SH-SY5Y (cell line): ENCODE measurements at regions not wholly inside any gene's neighbourhood (a gene's known extent, or its start where the extent isn't known, plus 50 kb on each side); places are given as distances from the start of the nearest gene placed in this dataset.

Source experiments
- GATA2 ChIP-seq: IDR thresholded peaks from 2 replicates; pipeline ENCODE4 v1.6.1; 2011; ENCODE audit warnings: mild to moderate bottlenecking, low read depth, low read length
- GATA3 ChIP-seq: IDR thresholded peaks from 2 replicates; pipeline ENCODE4 v1.6.1; 2011; ENCODE audit warnings: low read depth, mild to moderate bottlenecking, low read length, moderate library complexity

GRCh38 chr2:48219555-48220436 lies 94.7 kb upstream of the FOXN2 start:
- TF ChIP-seq GATA3 (no peak), GATA2 (no peak)

GRCh38 chr2:48220501-48220900 lies 94.0 kb upstream of the FOXN2 start:
- no peak for TF ChIP-seq GATA2
- TF ChIP-seq GATA3: no peak

- TF ChIP-seq GATA3 (no peak), GATA2 (no peak)
These were observed 92.5 kb upstream of the FOXN2 start for GRCh38 chr2:48221846-48222516.

- TF ChIP-seq GATA3 (no peak), GATA2 (no peak)
These were observed 86.7 kb upstream of the FOXN2 start for GRCh38 chr2:48227617-48228344.

GRCh38 chr2:48228345-48228684 lies 86.2 kb upstream of the FOXN2 start:
- TF ChIP-seq GATA3 (no peak), GATA2 (no peak)

GRCh38 chr2:48229063-48229462 lies 85.4 kb upstream of the FOXN2 start:
- TF ChIP-seq GATA2: no peak
- TF ChIP-seq GATA3: no peak

- no peak for TF ChIP-seq GATA2
- no peak for TF ChIP-seq GATA3
These were observed 83.6 kb upstream of the FOXN2 start for GRCh38 chr2:48230834-48231233.

GRCh38 chr2:48232351-48232750 lies 82.1 kb upstream of the FOXN2 start:
- TF ChIP-seq GATA2 (no peak), GATA3 (no peak)

GRCh38 chr2:48233005-48233404 lies 81.5 kb upstream of the FOXN2 start:
- TF ChIP-seq GATA2 (no peak), GATA3 (no peak)

- TF ChIP-seq GATA3 (no peak), GATA2 (no peak)
These were observed 79.4 kb upstream of the FOXN2 start for GRCh38 chr2:48235076-48235475.

GRCh38 chr2:48238381-48238780 lies 76.1 kb upstream of the FOXN2 start:
- TF ChIP-seq GATA2 (no peak), GATA3 (no peak)

GRCh38 chr2:48240912-48241311 lies 73.6 kb upstream of the FOXN2 start:
- no peak for TF ChIP-seq GATA2
- TF ChIP-seq GATA3: no peak

GRCh38 chr2:48247206-48247605 lies 67.3 kb upstream of the FOXN2 start:
- TF ChIP-seq GATA3: no peak

GRCh38 chr2:48248251-48248933 lies 66.1 kb upstream of the FOXN2 start:
- TF ChIP-seq GATA3 (no peak), GATA2 (no peak)
